WTC11 (cell line): ENCODE measurements at regions not wholly inside any gene's neighbourhood (a gene's known extent, or its start where the extent isn't known, plus 50 kb on each side); places are given as distances from the start of the nearest gene placed in this dataset.

Experiments used
- ATAC-seq: fragments of 200-7000 bp; cut with Tn5 transposase; 2 replicates; pipeline ENCODE4 v1.10.0; 2021; ENCODE audit warnings: mild to moderate bottlenecking, moderate library complexity
- CTCF ChIA-PET: fragments of 300-600 bp; sonication (Branson Sonifier 250); formaldehyde crosslinking; loops from one replicate; lab custom pipeline; 2021; ENCODE audit warnings: antibody characterized with exemption; lab: Charles Lee
- POLR2A ChIA-PET: fragments of 350-600 bp; sonication (Branson Sonifier 250); formaldehyde crosslinking; loops from one replicate; lab custom pipeline; 2021; ENCODE audit warnings: antibody characterized with exemption; lab: Charles Lee
- DNase-seq: peaks from one replicate; pipeline ENCODE4 v3.0.0; 2021; ENCODE audit warnings: low spot score
- H3K27ac Mint-ChIP-seq: 2 replicates; pipeline ENCODE4 v1.8.0; 2021; ENCODE audit warnings: mixed read lengths
- H3K27me3 Mint-ChIP-seq: 2 replicates; pipeline ENCODE4 v1.8.0; 2021; ENCODE audit warnings: low read depth, mild to moderate bottlenecking, moderate library complexity, mixed read lengths
- H3K36me3 Mint-ChIP-seq: 2 replicates; pipeline ENCODE4 v1.8.0; 2021; ENCODE audit warnings: mixed read lengths
- H3K4me1 Mint-ChIP-seq: 2 replicates; pipeline ENCODE4 v1.8.0; 2022; ENCODE audit warnings: mixed read lengths
- H3K4me3 Mint-ChIP-seq: 2 replicates; pipeline ENCODE4 v1.8.0; 2021; ENCODE audit warnings: mild to moderate bottlenecking, moderate library complexity, mixed read lengths
- H3K9me3 Mint-ChIP-seq: 2 replicates; pipeline ENCODE4 v1.8.0; 2021; ENCODE audit warnings: mixed read lengths
- ATF1 ChIP-seq: sonication (generic); formaldehyde crosslinking; IDR thresholded peaks from 2 replicates; pipeline ENCODE4 v1.8.1; 2023; ENCODE audit warnings: mild to moderate bottlenecking, moderate library complexity, missing genetic modification reagents
- CREB1 ChIP-seq: sonication (generic); formaldehyde crosslinking; IDR thresholded peaks from 2 replicates; pipeline ENCODE4 v1.8.0; 2023; ENCODE audit warnings: mild to moderate bottlenecking, missing genetic modification reagents
- ETV6 ChIP-seq: sonication (generic); formaldehyde crosslinking; IDR thresholded peaks from 2 replicates; pipeline ENCODE4 v1.8.1; 2022; ENCODE audit warnings: mild to moderate bottlenecking, missing genetic modification reagents
- IRF1 ChIP-seq: sonication (generic); formaldehyde crosslinking; IDR thresholded peaks from 2 replicates; pipeline ENCODE4 v1.8.0; 2023; ENCODE audit warnings: missing genetic modification reagents
- KAT7 ChIP-seq: sonication (generic); formaldehyde crosslinking; IDR thresholded peaks from 2 replicates; pipeline ENCODE4 v1.8.1; 2023; ENCODE audit warnings: missing genetic modification reagents, mild to moderate bottlenecking, borderline replicate concordance
- NFYB ChIP-seq: sonication (generic); formaldehyde crosslinking; conservative IDR thresholded peaks from 2 replicates; pipeline ENCODE4 v1.8.0; 2022; ENCODE audit warnings: low read depth, missing genetic modification reagents
- NR2C2 ChIP-seq: sonication (generic); formaldehyde crosslinking; IDR thresholded peaks from 2 replicates; pipeline ENCODE4 v1.8.0; 2022; ENCODE audit warnings: mild to moderate bottlenecking, missing genetic modification reagents
- OVOL2 ChIP-seq: fragments of 250-450 bp; sonication (Bioruptor Pico); IDR thresholded peaks from 2 replicates; pipeline ENCODE4 v1.9.0; 2021; ENCODE audit warnings: mild to moderate bottlenecking, borderline replicate concordance
- PREB ChIP-seq: sonication (generic); formaldehyde crosslinking; IDR thresholded peaks from 2 replicates; pipeline ENCODE4 v1.8.1; 2022; ENCODE audit warnings: mild to moderate bottlenecking, missing genetic modification reagents, moderate library complexity, borderline replicate concordance
- SOX15 ChIP-seq: fragments of 250-450 bp; sonication (Bioruptor Pico); IDR thresholded peaks from 2 replicates; pipeline ENCODE4 v1.9.0; 2021; ENCODE audit warnings: mild to moderate bottlenecking
- TCF7 ChIP-seq: sonication (generic); formaldehyde crosslinking; IDR thresholded peaks from 2 replicates; pipeline ENCODE4 v1.8.0; 2022; ENCODE audit warnings: mild to moderate bottlenecking, low read depth, missing genetic modification reagents, moderate library complexity
- ZBTB43 ChIP-seq: sonication (generic); formaldehyde crosslinking; IDR thresholded peaks from 2 replicates; pipeline ENCODE4 v1.8.1; 2023; ENCODE audit warnings: mild to moderate bottlenecking, missing genetic modification reagents
- ZNF396 ChIP-seq: fragments of 250-450 bp; sonication (Bioruptor Pico); IDR thresholded peaks from 2 replicates; pipeline ENCODE4 v1.8.0; 2021; ENCODE audit warnings: mild to moderate bottlenecking, moderate library complexity, borderline replicate concordance
- ZNF416 ChIP-seq: fragments of 250-450 bp; sonication (Bioruptor Pico); IDR thresholded peaks from 2 replicates; pipeline ENCODE4 v1.9.0; 2021; ENCODE audit warnings: mild to moderate bottlenecking, inconsistent platforms
- TF ChIP-seq, protein P1 (sequence below): sonication (generic); formaldehyde crosslinking; IDR thresholded peaks from 2 replicates; pipeline ENCODE4 v1.8.1; 2023; ENCODE audit warnings: mild to moderate bottlenecking, moderate library complexity, missing genetic modification reagents
- TF ChIP-seq, protein P2 (sequence below): fragments of 250-450 bp; sonication (Bioruptor Pico); IDR thresholded peaks from 2 replicates; pipeline ENCODE4 v1.9.0; 2021; ENCODE audit warnings: mild to moderate bottlenecking
- TF ChIP-seq, protein P3 (sequence below): fragments of 250-450 bp; sonication (Bioruptor Pico); IDR thresholded peaks from 2 replicates; pipeline ENCODE4 v1.8.0; 2021; ENCODE audit warnings: mild to moderate bottlenecking
- TF ChIP-seq, protein P4 (sequence below): sonication (generic); formaldehyde crosslinking; IDR thresholded peaks from 2 replicates; pipeline ENCODE4 v1.8.1; 2022; ENCODE audit warnings: mild to moderate bottlenecking, moderate library complexity, missing genetic modification reagents

DNA sequence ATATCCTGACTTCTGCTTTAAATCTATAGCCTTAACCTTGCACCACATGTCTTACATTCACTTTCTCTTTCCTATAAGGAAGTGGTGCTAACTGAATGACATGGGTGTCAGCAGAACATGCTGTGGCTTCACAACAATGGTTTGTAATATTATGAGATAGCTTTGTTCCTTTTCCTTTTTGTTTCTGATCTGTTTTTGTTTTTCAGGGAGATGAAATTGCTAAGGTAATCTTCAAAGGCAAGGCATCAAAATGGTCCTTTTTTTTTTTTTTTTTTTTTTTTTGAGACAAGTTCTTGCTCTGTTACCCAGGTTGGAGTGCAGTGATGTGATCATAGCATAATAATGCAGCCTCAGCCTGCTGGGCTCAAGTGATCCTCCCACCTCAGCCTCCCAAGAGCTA, 53.6 kb upstream of the RANBP6 start:
- peaks cover 5% of the 10 kb centered on the region; the same call in 1 of the 2 replicates for H3K27me3 Mint-ChIP-seq
- DNase-seq (no peak), ATAC-seq (no peak)
- ChIA-PET CTCF (no interaction called here), POLR2A (interaction anchor here (1.2 kb wide), 1 partner anchor 25 kb away, joined by 5 read pairs; no protein-coding TSS in a partner anchor)
- H3K27ac Mint-ChIP-seq: no peak overlapping the region
- no peak overlapping the region for H3K4me3 Mint-ChIP-seq
- TF ChIP-seq, protein P1, sequence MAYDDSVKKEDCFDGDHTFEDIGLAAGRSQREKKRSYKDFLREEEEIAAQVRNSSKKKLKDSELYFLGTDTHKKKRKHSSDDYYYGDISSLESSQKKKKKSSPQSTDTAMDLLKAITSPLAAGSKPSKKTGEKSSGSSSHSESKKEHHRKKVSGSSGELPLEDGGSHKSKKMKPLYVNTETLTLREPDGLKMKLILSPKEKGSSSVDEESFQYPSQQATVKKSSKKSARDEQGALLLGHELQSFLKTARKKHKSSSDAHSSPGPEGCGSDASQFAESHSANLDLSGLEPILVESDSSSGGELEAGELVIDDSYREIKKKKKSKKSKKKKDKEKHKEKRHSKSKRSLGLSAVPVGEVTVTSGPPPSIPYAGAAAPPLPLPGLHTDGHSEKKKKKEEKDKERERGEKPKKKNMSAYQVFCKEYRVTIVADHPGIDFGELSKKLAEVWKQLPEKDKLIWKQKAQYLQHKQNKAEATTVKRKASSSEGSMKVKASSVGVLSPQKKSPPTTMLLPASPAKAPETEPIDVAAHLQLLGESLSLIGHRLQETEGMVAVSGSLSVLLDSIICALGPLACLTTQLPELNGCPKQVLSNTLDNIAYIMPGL (CRISPR knock-in tag): no peak
- TF ChIP-seq, protein P2, sequence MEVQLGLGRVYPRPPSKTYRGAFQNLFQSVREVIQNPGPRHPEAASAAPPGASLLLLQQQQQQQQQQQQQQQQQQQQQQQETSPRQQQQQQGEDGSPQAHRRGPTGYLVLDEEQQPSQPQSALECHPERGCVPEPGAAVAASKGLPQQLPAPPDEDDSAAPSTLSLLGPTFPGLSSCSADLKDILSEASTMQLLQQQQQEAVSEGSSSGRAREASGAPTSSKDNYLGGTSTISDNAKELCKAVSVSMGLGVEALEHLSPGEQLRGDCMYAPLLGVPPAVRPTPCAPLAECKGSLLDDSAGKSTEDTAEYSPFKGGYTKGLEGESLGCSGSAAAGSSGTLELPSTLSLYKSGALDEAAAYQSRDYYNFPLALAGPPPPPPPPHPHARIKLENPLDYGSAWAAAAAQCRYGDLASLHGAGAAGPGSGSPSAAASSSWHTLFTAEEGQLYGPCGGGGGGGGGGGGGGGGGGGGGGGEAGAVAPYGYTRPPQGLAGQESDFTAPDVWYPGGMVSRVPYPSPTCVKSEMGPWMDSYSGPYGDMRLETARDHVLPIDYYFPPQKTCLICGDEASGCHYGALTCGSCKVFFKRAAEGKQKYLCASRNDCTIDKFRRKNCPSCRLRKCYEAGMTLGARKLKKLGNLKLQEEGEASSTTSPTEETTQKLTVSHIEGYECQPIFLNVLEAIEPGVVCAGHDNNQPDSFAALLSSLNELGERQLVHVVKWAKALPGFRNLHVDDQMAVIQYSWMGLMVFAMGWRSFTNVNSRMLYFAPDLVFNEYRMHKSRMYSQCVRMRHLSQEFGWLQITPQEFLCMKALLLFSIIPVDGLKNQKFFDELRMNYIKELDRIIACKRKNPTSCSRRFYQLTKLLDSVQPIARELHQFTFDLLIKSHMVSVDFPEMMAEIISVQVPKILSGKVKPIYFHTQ (CRISPR knock-in tag): no peak
- TF ChIP-seq ETV6 (CRISPR knock-in tag): no peak
- TF ChIP-seq, protein P3, sequence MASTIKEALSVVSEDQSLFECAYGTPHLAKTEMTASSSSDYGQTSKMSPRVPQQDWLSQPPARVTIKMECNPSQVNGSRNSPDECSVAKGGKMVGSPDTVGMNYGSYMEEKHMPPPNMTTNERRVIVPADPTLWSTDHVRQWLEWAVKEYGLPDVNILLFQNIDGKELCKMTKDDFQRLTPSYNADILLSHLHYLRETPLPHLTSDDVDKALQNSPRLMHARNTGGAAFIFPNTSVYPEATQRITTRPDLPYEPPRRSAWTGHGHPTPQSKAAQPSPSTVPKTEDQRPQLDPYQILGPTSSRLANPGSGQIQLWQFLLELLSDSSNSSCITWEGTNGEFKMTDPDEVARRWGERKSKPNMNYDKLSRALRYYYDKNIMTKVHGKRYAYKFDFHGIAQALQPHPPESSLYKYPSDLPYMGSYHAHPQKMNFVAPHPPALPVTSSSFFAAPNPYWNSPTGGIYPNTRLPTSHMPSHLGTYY: no peak
- TF ChIP-seq PREB (CRISPR knock-in tag): no peak
- TF ChIP-seq CREB1 (CRISPR knock-in tag): no peak
- TF ChIP-seq NFYB (CRISPR knock-in tag): no peak
- TF ChIP-seq IRF1 (CRISPR knock-in tag): no peak
- no peak for TF ChIP-seq KAT7 (CRISPR knock-in tag)
- no peak for TF ChIP-seq ZNF416 (CRISPR knock-in tag)
- TF ChIP-seq, protein P4, sequence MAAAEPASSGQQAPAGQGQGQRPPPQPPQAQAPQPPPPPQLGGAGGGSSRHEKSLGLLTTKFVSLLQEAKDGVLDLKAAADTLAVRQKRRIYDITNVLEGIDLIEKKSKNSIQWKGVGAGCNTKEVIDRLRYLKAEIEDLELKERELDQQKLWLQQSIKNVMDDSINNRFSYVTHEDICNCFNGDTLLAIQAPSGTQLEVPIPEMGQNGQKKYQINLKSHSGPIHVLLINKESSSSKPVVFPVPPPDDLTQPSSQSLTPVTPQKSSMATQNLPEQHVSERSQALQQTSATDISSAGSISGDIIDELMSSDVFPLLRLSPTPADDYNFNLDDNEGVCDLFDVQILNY (CRISPR knock-in tag): no peak
- no peak for TF ChIP-seq ZNF396 (CRISPR knock-in tag)
- no peak for TF ChIP-seq NR2C2
- TF ChIP-seq SOX15 (CRISPR knock-in tag): no peak
- TF ChIP-seq TCF7 (CRISPR knock-in tag): no peak
- TF ChIP-seq ZBTB43 (CRISPR knock-in tag): no peak
- no peak for TF ChIP-seq ATF1 (CRISPR knock-in tag)
- no peak for TF ChIP-seq OVOL2 (CRISPR knock-in tag)
- H3K4me1 Mint-ChIP-seq: 0 out of 2 replicates have a peak, but pooled peaks cover 4% of the 10 kb centered on the region
- H3K36me3 Mint-ChIP-seq: peaks cover 12% of the 10 kb centered on the region
- H3K9me3 Mint-ChIP-seq: peaks cover 28% of the 10 kb centered on the region
